Left lobe of liver (tissue), 2 donors: ENCODE measurements at regions not wholly inside any gene's neighbourhood (a gene's known extent, or its start where the extent isn't known, plus 50 kb on each side); places are given as distances from the start of the nearest gene placed in this dataset.

Experiments
- ATAC-seq: fragments of 200-7000 bp; cut with Tn5 transposase; one replicate; pipeline ENCODE4 v1.9.1; 2020; ENCODE audit warnings: mild to moderate bottlenecking, moderate library complexity
- DNase-seq: peaks from one replicate; pipeline ENCODE4 v3.0.0-alpha.2; 2020; ENCODE audit warnings: low spot score
- donor health status: DM: no; HTN: no; CAD: no; lungs with moderate emphysema.
- donor health status: DM: no; HTN: yes; CAD: no.

DNA sequence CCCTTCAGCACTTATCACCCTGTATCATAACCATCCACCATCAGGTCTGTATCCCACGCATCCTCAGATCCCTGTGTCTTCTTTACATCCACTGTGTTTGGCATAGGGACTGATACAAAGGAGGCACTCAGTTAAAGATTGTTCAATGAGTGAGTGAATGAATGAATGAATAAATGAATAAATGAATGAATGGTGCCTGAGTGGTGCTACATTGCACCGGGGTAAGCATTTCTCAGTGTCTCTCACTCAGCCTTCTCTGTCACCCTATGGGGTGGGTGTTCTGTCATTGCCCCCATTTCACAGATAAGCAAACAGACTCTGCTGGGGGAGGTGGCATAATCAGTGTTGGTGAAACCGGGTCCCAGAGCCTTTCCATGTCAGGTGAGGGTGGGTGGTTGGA is 56.6 kb upstream of the ID3 start:
- ATAC-seq (no peak), DNase-seq (no peak)

DNA sequence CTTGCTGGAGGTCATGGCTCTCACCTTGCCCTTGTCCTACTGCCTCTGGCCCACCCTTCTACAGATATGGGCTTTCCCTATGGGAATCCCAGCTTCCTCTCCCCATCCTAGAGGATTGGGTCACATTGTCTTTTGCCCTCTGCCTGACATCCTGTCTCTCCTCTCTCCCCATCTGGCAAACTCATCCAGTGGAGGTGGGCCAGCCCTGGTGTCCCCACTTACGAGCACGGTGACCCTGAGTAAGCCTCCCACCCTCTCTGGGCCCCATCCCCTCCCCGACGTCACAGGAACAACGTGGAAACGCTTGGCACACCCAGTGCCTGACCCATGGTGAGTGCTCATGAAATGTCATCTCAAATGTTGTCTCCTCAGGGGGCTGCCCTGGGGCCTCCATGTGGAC is 56.1 kb upstream of the ID3 start:
- ATAC-seq (no peak), DNase-seq (no peak)

DNA sequence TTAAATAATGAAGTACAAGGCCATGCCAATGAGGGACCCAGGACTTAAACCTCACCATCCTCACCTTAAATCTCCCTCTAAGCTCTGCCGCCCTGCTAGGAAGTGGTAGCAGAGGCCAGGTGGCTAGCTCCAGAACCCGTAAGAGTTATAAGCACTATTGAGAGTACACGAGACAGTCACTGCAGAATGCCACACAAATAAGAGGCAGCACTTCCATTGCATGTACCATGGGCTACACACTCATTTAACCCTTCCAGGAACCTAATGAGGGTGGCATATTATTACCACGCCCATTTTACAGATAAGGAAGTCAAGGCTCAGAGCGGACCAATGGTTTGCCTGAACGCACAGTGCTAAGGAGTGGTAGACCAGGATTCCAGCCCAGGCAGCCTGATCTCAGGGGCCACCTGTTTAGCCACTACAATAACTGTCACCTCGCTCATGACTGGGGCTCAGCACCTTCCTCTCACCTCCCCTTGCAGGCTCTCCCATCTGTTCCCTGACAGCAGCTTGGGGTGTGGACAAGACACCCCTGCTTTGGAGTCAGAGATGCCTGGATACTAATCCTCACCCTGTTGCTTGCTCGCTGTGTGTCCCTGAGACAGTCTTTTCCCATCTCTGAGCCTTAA is 54.8 kb upstream of the ID3 start:
- no peak for ATAC-seq
- no peak for DNase-seq

DNA sequence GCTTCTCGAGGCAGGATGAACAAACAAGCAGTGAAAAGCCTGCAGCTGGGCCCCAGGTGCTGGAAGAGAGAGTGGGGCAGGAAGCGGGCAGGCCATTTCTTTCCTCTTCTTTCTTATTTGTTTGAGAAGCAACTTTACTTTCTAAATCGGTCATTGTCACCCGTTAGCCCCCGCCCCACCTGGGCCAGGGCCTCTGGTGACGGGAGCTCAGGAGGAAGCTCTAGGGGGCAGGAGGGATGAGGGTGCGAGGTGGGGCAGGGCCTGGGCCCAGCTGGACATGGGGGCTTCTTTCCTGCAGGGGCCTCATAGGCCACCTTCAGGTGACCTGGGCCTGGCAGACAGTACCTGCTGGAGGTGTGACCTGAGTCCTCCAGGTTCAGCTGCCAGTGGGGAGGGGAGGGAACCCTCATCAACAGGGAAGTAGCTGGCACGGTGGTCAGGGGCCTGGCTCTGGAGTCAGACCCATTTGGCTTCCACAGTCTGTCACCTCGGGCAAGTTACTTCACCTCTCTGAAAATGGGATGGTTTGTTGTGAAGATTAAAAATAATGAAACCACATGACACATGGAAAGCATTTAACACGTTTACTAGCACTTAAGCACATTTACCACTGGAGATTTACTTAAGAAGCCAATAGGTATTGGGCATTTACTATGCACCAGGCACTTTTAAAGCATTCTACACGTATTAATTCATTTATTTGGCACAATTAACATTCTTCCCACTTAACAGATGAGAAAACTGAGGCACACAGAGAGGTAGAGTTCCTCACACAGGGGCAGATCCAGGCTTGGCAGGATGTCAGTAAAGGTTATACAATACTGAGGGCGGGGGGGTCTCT is 54.1 kb upstream of the ID3 start:
- ATAC-seq (no peak), DNase-seq (no peak)

DNA sequence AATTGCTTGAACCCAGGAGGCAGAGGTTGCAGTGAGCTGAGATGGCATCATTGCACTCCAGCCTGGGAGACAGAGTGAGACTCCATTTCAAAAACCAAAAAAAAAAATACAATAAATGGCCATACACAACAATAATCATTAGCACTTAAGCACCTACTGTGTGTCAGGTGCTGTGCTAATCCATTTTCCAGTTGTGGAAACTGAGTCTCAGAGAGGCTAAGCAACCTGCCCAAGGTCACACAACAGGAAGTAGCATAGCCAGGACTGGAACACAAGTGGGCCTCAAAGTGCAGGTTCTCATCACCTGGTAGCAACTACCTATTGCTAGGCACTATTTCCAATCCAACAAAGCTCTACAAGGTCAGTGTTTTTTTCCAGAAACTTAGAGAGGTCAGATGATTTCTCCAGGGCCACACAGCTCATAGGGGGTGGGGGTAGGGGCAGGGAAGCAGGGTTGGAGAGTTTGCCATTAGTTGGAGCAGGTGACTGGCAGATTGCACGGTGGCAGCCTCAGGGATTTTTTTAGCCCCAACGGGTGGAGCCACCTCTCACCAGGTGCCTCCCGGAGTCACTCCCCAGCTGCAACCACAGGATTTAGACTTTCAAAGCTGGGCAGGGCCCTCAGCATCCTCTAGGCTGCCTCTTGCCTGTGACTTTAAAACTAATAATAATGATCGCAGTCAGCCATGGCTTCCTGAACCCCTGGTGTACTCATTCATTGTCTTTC is 52.5 kb upstream of the ID3 start:
- ATAC-seq (no peak), DNase-seq (no peak)

DNA sequence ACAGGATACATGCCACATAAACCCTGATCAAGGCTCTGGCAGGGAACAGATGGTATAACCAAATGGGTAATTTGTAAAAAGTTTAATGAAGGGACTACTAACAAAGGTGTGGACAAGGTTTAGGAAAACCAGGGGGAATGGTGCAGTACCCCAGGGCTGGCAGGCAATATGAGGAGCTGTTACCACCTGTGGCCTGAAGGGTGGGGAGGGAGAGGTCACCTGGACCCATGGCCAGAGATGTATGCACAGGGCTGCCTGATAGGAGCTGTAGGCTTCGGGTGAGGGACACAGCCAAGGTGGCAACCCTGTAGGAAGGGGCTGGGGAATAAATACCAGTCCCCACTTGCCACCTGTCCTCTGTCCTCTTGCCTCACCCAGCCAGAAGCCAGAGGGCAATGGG is 51.4 kb upstream of the ID3 start:
- no peak for ATAC-seq
- DNase-seq, result no peak

DNA sequence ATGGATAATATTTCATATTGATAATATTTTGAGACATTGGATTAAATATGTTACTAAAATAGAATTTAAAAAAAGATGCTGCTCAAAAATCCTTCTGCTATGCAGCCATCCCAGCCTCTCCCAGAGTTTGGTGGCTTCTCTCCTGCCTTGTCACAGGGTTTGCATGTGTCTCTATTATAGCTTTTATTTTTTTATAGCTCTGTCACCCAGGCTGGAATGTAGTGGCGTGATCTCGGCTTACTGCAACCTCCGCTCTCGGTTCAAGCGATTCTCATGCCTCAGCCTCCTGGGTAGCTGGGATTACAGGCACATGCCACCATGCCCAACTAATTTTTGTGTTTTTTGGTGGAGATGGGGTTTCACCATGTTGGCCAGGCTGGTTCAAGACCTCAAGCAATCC is 50.7 kb upstream of the ID3 start:
- DNase-seq (no peak), ATAC-seq (no peak)
